BLaER1 (cell line): ENCODE measurements at regions not wholly inside any gene's neighbourhood (a gene's known extent, or its start where the extent isn't known, plus 50 kb on each side); places are given as distances from the start of the nearest gene placed in this dataset.
A peak's percentile ranks its signal among the peaks of the same experiment; 100 is the strongest.

Source experiments
- H3K27ac ChIP-seq: shearing (Covaris generic); formaldehyde crosslinking; 2 replicates; pipeline ENCODE4 v1.8.1; 2022
- H3K27me3 ChIP-seq: shearing (Covaris generic); formaldehyde crosslinking; 2 replicates; pipeline ENCODE4 v1.8.1; 2022
- H3K36me3 ChIP-seq: shearing (Covaris generic); formaldehyde crosslinking; 2 replicates; pipeline ENCODE4 v1.8.1; 2022
- H3K4me1 ChIP-seq: shearing (Covaris generic); formaldehyde crosslinking; 2 replicates; pipeline ENCODE4 v1.8.1; 2022
- H3K4me2 ChIP-seq: shearing (Covaris generic); formaldehyde crosslinking; 2 replicates; pipeline ENCODE4 v1.8.1; 2022
- H3K4me3 ChIP-seq: shearing (Covaris generic); formaldehyde crosslinking; 2 replicates; pipeline ENCODE4 v1.8.1; 2022
- H3K9ac ChIP-seq: shearing (Covaris generic); formaldehyde crosslinking; 2 replicates; pipeline ENCODE4 v1.8.1; 2022
- H3K9me3 ChIP-seq: shearing (Covaris generic); formaldehyde crosslinking; 2 replicates; pipeline ENCODE4 v1.8.1; 2022
- H4K20me1 ChIP-seq: shearing (Covaris generic); formaldehyde crosslinking; 2 replicates; pipeline ENCODE4 v1.8.1; 2022
- Cebpa-rat ChIP-seq: shearing (Covaris generic); IDR thresholded peaks from 2 replicates; pipeline ENCODE4 v1.8.1; 2022

DNA sequence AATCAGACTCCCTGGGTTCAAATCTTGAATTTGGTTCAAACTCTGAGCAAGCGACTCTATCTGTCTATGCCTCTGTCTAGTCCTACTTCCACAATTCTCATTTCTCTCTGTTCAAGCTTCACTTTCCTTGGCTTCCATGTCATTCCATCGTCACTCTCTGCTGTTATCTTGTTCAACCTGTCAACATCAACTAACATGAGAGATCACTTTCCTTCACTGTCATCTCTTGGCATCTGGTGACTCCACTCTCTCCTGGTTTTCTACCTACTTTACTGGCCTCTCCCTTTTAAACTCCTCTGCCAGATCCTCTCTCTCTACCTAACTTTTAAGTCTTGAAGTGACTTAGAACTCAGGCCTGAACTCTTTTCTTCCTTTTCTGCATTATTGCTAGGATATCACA is 240.2 kb downstream of the BCAT1 start:
- Histone ChIP-seq H4K20me1 (no peaks in the 10 kb centered on the region), H3K9me3 (no peaks in the 10 kb centered on the region), H3K27me3 (no peaks in the 10 kb centered on the region), H3K4me1 (peaks cover 8% of the 10 kb centered on the region; the same call in 1 of the 2 replicates), H3K9ac (no peak overlapping the region), H3K27ac (no peak overlapping the region), H3K4me3 (no peak overlapping the region), H3K36me3 (no peaks in the 10 kb centered on the region), H3K4me2 (no peak overlapping the region)
- no peak for TF ChIP-seq Cebpa-rat

DNA sequence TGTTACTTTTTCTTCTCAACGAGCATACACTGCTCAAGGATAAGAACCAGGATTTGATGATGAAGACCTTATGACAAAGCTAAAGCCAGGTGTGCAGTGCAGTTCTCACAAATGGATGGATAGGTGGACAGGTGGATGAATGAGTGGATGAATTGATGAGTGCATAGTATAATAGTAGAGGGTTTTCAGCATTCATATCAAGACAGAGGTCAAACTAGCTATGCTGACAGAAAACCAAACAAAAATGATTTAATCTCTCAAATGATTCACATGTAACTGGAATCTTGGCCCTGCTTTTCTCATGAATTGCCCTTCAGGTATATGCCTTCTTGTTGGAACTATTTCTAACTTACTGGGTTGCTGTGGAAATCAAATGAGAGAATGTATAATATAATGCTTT is 240.9 kb downstream of the BCAT1 start:
- no peak overlapping the region for H3K4me2 ChIP-seq
- no peak overlapping the region for H3K9ac ChIP-seq
- H3K4me1 ChIP-seq, result peaks cover 8% of the 10 kb centered on the region; the same call in 1 of the 2 replicates
- no peaks in the 10 kb centered on the region for H3K9me3 ChIP-seq
- H3K27me3 ChIP-seq, result no peaks in the 10 kb centered on the region
- no peak overlapping the region for H3K4me3 ChIP-seq
- no peak overlapping the region for H3K27ac ChIP-seq
- H3K36me3 ChIP-seq, result no peaks in the 10 kb centered on the region
- no peaks in the 10 kb centered on the region for H4K20me1 ChIP-seq
- no peak for TF ChIP-seq Cebpa-rat

DNA sequence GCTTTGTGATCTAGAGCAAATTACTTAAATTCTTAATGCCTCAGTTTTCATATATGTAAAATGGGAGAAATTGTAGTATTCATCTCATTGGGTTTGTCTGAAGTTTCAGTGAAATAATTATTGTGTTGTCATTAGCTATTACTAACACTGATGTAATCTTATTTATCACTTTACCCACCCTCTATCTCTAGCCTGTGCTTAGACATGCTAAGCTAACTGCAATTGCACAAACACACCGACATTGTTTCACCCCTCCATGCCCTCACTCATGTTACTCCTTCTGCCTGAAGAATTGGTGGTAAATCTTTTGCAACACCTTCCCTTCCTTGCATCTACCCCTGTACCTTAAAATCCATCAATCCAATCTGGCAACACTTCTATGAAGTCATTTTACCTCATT is 241.6 kb downstream of the BCAT1 start:
- no peak overlapping the region for H3K9ac ChIP-seq
- no peak overlapping the region for H3K4me2 ChIP-seq
- no peak overlapping the region for H3K27ac ChIP-seq
- H3K27me3 ChIP-seq, result no peaks in the 10 kb centered on the region
- no peak for TF ChIP-seq Cebpa-rat
- no peaks in the 10 kb centered on the region for H3K36me3 ChIP-seq
- H3K9me3 ChIP-seq, result no peaks in the 10 kb centered on the region
- H4K20me1 ChIP-seq, result no peaks in the 10 kb centered on the region
- peaks cover 8% of the 10 kb centered on the region; the same call in 1 of the 2 replicates for H3K4me1 ChIP-seq
- H3K4me3 ChIP-seq, result no peak overlapping the region

DNA sequence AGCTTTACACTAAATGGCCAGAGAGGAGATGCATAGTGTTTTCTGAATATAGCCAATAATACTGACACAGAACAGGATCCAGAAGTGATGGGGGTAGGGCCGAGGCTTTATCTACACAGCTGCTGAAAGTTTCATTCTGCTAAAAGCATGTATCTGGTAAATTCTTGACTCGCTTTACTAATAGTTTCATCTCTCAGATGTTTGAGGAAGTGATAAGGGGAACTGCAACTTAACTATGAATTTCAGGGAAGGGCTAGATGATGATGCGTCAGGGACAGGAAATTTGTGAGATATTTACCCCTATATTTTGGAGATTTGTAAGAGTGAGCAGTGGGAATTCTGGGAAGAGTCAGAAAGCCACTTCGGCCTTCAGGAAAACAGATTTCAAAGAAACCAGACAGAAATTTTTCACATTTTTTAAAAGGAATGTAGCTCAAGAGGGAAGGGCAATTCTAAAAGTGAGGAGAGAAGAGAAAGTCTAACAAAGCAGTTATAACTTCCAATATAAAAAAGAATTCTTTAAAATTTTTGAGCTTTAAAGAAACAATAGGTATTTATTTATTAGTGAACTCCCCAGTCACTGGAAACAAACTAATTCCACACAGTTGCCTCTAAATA is 243.1 kb downstream of the BCAT1 start:
- Histone ChIP-seq H3K9ac (no peak overlapping the region), H3K4me1 (peaks cover 8% of the 10 kb centered on the region; the same call in 1 of the 2 replicates), H3K27ac (no peak overlapping the region), H3K27me3 (no peaks in the 10 kb centered on the region), H4K20me1 (no peaks in the 10 kb centered on the region), H3K36me3 (no peaks in the 10 kb centered on the region), H3K4me2 (peak overlapping the region; percentile 3; the same call in 1 of the 2 replicates), H3K9me3 (no peaks in the 10 kb centered on the region), H3K4me3 (no peak overlapping the region)
- TF ChIP-seq Cebpa-rat, result no peak

DNA sequence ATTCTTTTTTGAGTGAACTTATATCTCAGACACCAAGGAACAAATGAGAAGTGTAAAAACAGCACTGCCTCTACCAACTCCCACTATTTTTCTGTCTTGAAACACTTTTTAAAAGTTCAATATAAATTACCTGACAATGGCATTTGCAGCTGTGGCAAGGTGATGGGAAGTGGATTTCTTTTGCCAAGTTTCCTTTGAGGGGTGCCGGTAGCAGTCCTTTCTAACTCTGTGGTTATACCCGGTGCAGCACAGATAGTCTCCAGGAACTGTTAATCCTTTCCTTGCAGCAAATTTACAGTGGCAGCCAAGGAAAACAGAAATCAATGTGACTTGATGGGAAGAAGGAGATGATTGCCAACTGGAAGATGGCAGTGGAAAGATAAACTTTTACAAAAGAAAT is 243.7 kb downstream of the BCAT1 start:
- H3K36me3 ChIP-seq, result no peaks in the 10 kb centered on the region
- H3K9ac ChIP-seq, result no peak overlapping the region
- H3K4me1 ChIP-seq, result peaks cover 8% of the 10 kb centered on the region; the same call in 1 of the 2 replicates
- no peak overlapping the region for H3K27ac ChIP-seq
- H3K27me3 ChIP-seq, result no peaks in the 10 kb centered on the region
- TF ChIP-seq Cebpa-rat, result no peak
- H3K4me3 ChIP-seq, result no peak overlapping the region
- H4K20me1 ChIP-seq, result no peaks in the 10 kb centered on the region
- no peaks in the 10 kb centered on the region for H3K9me3 ChIP-seq
- H3K4me2 ChIP-seq, result peak overlapping the region; percentile 3; the same call in 1 of the 2 replicates

DNA sequence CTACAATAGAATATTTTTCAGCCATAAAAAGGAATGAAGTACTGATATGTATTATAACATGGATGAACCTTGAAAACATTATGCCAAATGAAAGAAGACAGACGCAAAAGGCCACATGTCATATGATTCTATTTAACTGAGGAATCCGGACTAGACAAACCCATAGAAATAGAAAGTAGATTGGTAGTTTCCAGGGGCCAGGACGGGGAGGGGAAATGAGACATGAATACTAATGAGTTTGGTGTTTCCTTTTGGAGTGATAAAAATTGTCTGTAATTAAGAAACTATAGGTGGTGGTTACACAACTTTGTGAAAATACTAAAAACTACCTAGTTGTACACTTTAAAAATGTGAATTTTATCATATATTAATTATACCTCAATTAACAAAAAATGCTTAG is 247.6 kb downstream of the BCAT1 start:
- Histone ChIP-seq H3K27me3 (no peaks in the 10 kb centered on the region), H3K36me3 (no peaks in the 10 kb centered on the region), H3K4me3 (no peak overlapping the region), H3K4me1 (peaks cover 8% of the 10 kb centered on the region; the same call in 1 of the 2 replicates), H3K4me2 (no peak overlapping the region), H3K9ac (no peak overlapping the region), H3K9me3 (no peaks in the 10 kb centered on the region), H4K20me1 (no peaks in the 10 kb centered on the region), H3K27ac (no peak overlapping the region)
- TF ChIP-seq Cebpa-rat, result no peak

DNA sequence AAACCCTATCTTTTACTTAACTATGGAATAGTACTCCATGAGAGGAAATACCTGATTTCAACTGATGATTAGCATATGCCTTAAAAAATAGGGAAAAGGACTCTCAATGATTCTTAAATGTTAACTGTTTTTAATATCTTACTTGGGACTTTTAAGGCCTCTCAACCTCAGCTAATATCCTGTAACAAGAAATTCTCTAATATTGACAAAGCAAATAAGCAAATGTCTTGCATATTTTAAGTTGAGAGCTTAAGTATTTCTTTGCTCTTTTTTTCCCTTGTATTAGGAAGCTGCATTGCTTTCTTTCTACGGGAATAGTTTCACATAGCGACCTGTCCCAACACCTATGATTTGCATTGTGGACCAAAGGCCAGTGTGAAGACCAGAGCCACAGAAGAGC is 249.9 kb downstream of the BCAT1 start:
- Histone ChIP-seq H3K9me3 (no peaks in the 10 kb centered on the region), H4K20me1 (no peaks in the 10 kb centered on the region), H3K4me3 (no peak overlapping the region), H3K36me3 (no peaks in the 10 kb centered on the region), H3K4me1 (no peaks in the 10 kb centered on the region), H3K27me3 (no peaks in the 10 kb centered on the region), H3K4me2 (no peak overlapping the region), H3K9ac (no peak overlapping the region), H3K27ac (no peak overlapping the region)
- TF ChIP-seq Cebpa-rat, result no peak

DNA sequence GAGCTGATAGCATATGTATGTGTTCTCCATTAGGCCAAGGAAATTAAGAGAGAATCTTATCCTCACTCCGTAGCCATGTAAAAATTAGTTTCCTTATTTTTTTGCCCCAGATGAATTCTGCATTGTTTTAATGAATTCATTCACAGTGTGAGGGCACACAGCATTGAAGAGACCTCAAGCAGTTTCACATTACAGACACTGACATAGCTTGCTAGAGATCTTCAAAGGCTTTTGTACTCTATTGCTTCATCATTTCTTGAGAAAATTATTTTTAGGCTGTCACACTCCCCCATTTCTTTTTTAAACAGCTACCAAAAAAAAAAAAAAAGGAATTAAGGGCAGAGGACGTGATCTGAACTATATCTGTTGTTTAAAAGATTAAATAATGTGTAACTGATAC is 251.1 kb downstream of the BCAT1 start:
- Histone ChIP-seq H3K4me1 (no peaks in the 10 kb centered on the region), H3K27me3 (no peaks in the 10 kb centered on the region), H3K9ac (no peak overlapping the region), H4K20me1 (no peaks in the 10 kb centered on the region), H3K27ac (no peak overlapping the region), H3K4me3 (no peak overlapping the region), H3K4me2 (no peak overlapping the region), H3K36me3 (no peaks in the 10 kb centered on the region), H3K9me3 (no peaks in the 10 kb centered on the region)
- no peak for TF ChIP-seq Cebpa-rat

DNA sequence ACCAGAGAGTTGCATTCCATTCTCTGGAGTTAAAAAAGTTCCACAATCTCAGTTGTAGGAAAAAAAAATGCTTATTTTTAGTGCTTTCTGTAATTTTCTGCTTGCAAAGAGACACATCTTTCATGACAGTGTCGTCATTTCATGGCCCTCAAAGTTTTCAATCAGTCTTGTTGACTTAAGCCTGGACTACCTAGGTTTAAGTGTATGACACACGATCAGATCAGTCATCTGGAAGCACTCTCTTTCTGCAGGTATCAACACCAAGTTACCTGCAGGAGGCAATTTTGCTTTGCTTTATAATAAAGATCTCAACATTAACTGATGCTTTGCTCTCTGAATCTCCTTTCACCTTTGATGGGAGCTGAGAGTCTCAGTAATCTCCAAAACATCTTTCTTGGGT is 251.6 kb downstream of the BCAT1 start:
- Histone ChIP-seq H3K27ac (no peak overlapping the region), H3K9ac (no peak overlapping the region), H3K36me3 (no peaks in the 10 kb centered on the region), H3K4me1 (no peaks in the 10 kb centered on the region), H3K4me2 (no peak overlapping the region), H3K9me3 (no peaks in the 10 kb centered on the region), H4K20me1 (no peaks in the 10 kb centered on the region), H3K4me3 (no peak overlapping the region), H3K27me3 (no peaks in the 10 kb centered on the region)
- no peak for TF ChIP-seq Cebpa-rat

DNA sequence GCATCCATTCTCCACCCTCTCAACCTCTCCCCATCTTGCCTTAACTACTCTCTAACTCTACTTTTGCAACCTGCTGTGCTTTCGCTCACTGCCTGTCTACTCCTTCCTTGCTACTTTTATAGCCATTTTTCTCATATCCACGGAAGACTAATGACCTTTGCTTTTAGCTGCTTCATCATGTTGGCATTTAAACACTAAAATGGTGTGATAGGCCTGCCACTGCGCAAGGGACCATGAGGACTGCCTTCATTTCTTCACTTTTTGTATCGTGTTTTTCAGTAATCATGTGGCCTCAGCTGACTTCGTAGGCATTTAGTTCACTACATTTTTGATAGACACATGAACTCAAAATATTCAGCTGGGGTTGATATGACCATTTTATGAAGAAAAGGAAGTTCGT is 252.1 kb downstream of the BCAT1 start:
- Histone ChIP-seq H3K4me3 (no peak overlapping the region), H3K27ac (no peak overlapping the region), H3K36me3 (no peaks in the 10 kb centered on the region), H3K9ac (no peak overlapping the region), H3K4me2 (no peak overlapping the region), H3K27me3 (no peaks in the 10 kb centered on the region), H3K9me3 (no peaks in the 10 kb centered on the region), H4K20me1 (no peaks in the 10 kb centered on the region), H3K4me1 (no peaks in the 10 kb centered on the region)
- TF ChIP-seq Cebpa-rat, result no peak
